Calu3 (cell line): ENCODE measurements at regions not wholly inside any gene's neighbourhood (a gene's known extent, or its start where the extent isn't known, plus 50 kb on each side); places are given as distances from the start of the nearest gene placed in this dataset.

Experiments used
- BruUV-seq: library from RNA; stranded (reverse); fragments of 400-500 nt; replicated peaks from 2 replicates; lab custom pipeline; 2021; lab: Mats Ljungman, UMichigan
- CTCF ChIA-PET: fragments of 300-600 bp; sonication (Branson Sonifier 250); formaldehyde crosslinking; loops from one replicate; lab custom pipeline; 2022; ENCODE audit warnings: antibody characterized with exemption; lab: Charles Lee
- DNase-seq: peaks from one replicate; pipeline ENCODE4 v3.0.0; 2022
- H3K27ac Mint-ChIP-seq: one replicate; pipeline ENCODE4 v1.8.0; 2022; ENCODE audit warnings: mixed read lengths; ENCODE audit not compliant: unreplicated experiment
- H3K27me3 Mint-ChIP-seq: one replicate; pipeline ENCODE4 v1.8.0; 2022; ENCODE audit warnings: mixed read lengths; ENCODE audit not compliant: unreplicated experiment
- H3K36me3 Mint-ChIP-seq: one replicate; pipeline ENCODE4 v1.8.0; 2022; ENCODE audit warnings: mild to moderate bottlenecking, moderate library complexity, mixed read lengths; ENCODE audit not compliant: insufficient read depth, unreplicated experiment
- H3K4me1 Mint-ChIP-seq: one replicate; pipeline ENCODE4 v1.8.0; 2022; ENCODE audit warnings: mild to moderate bottlenecking, low read depth, mixed read lengths; ENCODE audit not compliant: unreplicated experiment
- H3K4me3 Mint-ChIP-seq: one replicate; pipeline ENCODE4 v1.8.0; 2022; ENCODE audit warnings: mild to moderate bottlenecking, low read depth, moderate library complexity, mixed read lengths; ENCODE audit not compliant: unreplicated experiment
- H3K9me3 Mint-ChIP-seq: one replicate; pipeline ENCODE4 v1.8.0; 2022; ENCODE audit warnings: low read depth, mixed read lengths; ENCODE audit not compliant: unreplicated experiment
- CTCF ChIP-seq: fragments of 200-600 bp; IDR thresholded peaks from one replicate; pipeline ENCODE4 v1.8.0; 2022; ENCODE audit warnings: antibody characterized with exemption; ENCODE audit not compliant: unreplicated experiment
- intact Hi-C: fragments of 100-400 bp; cut with micrococcal nuclease; formaldehyde crosslinking; loops from one replicate; pipeline ENCODE4 v1.10.0; 2022; ENCODE audit not compliant: unreplicated experiment

GRCh38 chr5:10160241-10160640 is 89.4 kb downstream of the ATPSCKMT start:
- Mint-ChIP-seq H3K27me3 (no peaks in the 10 kb centered on the region), H3K9me3 (no peaks in the 10 kb centered on the region), H3K4me3 (no peak overlapping the region), H3K36me3 (no peaks in the 10 kb centered on the region), H3K27ac (no peak overlapping the region), H3K4me1 (peaks cover 7% of the 10 kb centered on the region)
- CTCF ChIA-PET = interaction anchor here (1.0 kb wide), 1 partner anchor 8 kb away, joined by 6 read pairs; no protein-coding TSS in a partner anchor
- no TSS peak for BruUV-seq
- DNase-seq = no peak
- no peak for TF ChIP-seq CTCF
- intact Hi-C loops = no loop called here

- CTCF ChIA-PET = no interaction called here
Measured at GRCh38 chr5:10158886-10159285, 90.8 kb downstream of the ATPSCKMT start.

GRCh38 chr5:10157085-10157669 is 92.5 kb downstream of the ATPSCKMT start:
- TF ChIP-seq CTCF = no peak
- no TSS peak for BruUV-seq
- Mint-ChIP-seq H3K27me3 (no peaks in the 10 kb centered on the region), H3K27ac (no peak overlapping the region), H3K9me3 (no peaks in the 10 kb centered on the region), H3K4me1 (peaks cover 7% of the 10 kb centered on the region), H3K36me3 (no peaks in the 10 kb centered on the region), H3K4me3 (no peak overlapping the region)
- no peak for DNase-seq
- CTCF ChIA-PET = no interaction called here
- intact Hi-C loops = no loop called here

More at GRCh38 chr5:10158886-10159285, 90.8 kb downstream of the ATPSCKMT start:
- Mint-ChIP-seq H3K27me3 (no peaks in the 10 kb centered on the region), H3K4me3 (no peak overlapping the region), H3K9me3 (no peaks in the 10 kb centered on the region), H3K27ac (no peak overlapping the region), H3K36me3 (no peaks in the 10 kb centered on the region), H3K4me1 (peaks cover 7% of the 10 kb centered on the region)
- no peak for DNase-seq
- no TSS peak for BruUV-seq
- no peak for TF ChIP-seq CTCF
- intact Hi-C loops = no loop called here

- peaks cover 7% of the 10 kb centered on the region for H3K4me1 Mint-ChIP-seq
- TF ChIP-seq CTCF = no peak
- no peak overlapping the region for H3K27ac Mint-ChIP-seq
- no peaks in the 10 kb centered on the region for H3K27me3 Mint-ChIP-seq
- CTCF ChIA-PET = no interaction called here
- H3K36me3 Mint-ChIP-seq = no peaks in the 10 kb centered on the region
- no peak for DNase-seq
- no peaks in the 10 kb centered on the region for H3K9me3 Mint-ChIP-seq
- intact Hi-C loops = no loop called here
- H3K4me3 Mint-ChIP-seq = no peak overlapping the region
- no TSS peak for BruUV-seq
Measured at GRCh38 chr5:10155897-10156667, 93.6 kb downstream of the ATPSCKMT start.
